HG02943 (cell line): ENCODE measurements at regions not wholly inside any gene's neighbourhood (a gene's known extent, or its start where the extent isn't known, plus 50 kb on each side); places are given as distances from the start of the nearest gene placed in this dataset.
"Not testable (repeated sequence)": the region's sequence is repeated elsewhere in the genome, so short reads cannot be mapped to it uniquely, and the experiment has no call there.

Source experiments
- ATAC-seq: cut with Tn5 transposase; IDR thresholded peaks from one replicate; pipeline ENCODE4 v1.9.1; 2021; ENCODE audit warnings: mild to moderate bottlenecking, low read depth, moderate library complexity; ENCODE audit not compliant: unreplicated experiment

GRCh38 chr6:27091661-27092315, 155.7 kb upstream of the PRSS16 start:
- ATAC-seq = no peak

- ATAC-seq = no peak
Measured at GRCh38 chr6:27092316-27092692, 155.2 kb upstream of the PRSS16 start.

- no peak for ATAC-seq
Measured at GRCh38 chr6:27095914-27096313, 151.6 kb upstream of the PRSS16 start.

- ATAC-seq = no peak
Measured at GRCh38 chr6:27096834-27097511, 150.5 kb upstream of the PRSS16 start.

- no peak for ATAC-seq
Measured at GRCh38 chr6:27098956-27099355, 148.5 kb upstream of the PRSS16 start.

- no peak for ATAC-seq
Measured at GRCh38 chr6:27100921-27101320, 146.6 kb upstream of the PRSS16 start.

- no peak for ATAC-seq
Measured at GRCh38 chr6:27101824-27102223, 145.7 kb upstream of the PRSS16 start.

- ATAC-seq = no peak
Measured at GRCh38 chr6:27106382-27106781, 141.1 kb upstream of the PRSS16 start.

- ATAC-seq = no peak
Measured at GRCh38 chr6:27111743-27112142, 135.8 kb upstream of the PRSS16 start.

GRCh38 chr6:27112974-27113373, 134.5 kb upstream of the PRSS16 start:
- no peak for ATAC-seq

GRCh38 chr6:27119329-27119728, 128.2 kb upstream of the PRSS16 start:
- ATAC-seq = no peak

- no peak for ATAC-seq
Measured at GRCh38 chr6:27119761-27120160, 127.7 kb upstream of the PRSS16 start.

GRCh38 chr6:27121640-27122039, 125.9 kb upstream of the PRSS16 start:
- no peak for ATAC-seq

- ATAC-seq = no peak
Measured at GRCh38 chr6:27124252-27124657, 123.2 kb upstream of the PRSS16 start.

GRCh38 chr6:27126046-27126814, 121.3 kb upstream of the PRSS16 start:
- no peak for ATAC-seq

- ATAC-seq = peak; percentile 51
Measured at GRCh38 chr6:27126815-27127537, 120.5 kb upstream of the PRSS16 start.

GRCh38 chr6:27127874-27128273, 119.6 kb upstream of the PRSS16 start:
- ATAC-seq = not testable (repeated sequence)

- ATAC-seq = no peak
Measured at GRCh38 chr6:27128311-27129094, 119.0 kb upstream of the PRSS16 start.

GRCh38 chr6:27129095-27129815, 118.2 kb upstream of the PRSS16 start:
- no peak for ATAC-seq

- no peak for ATAC-seq
Measured at GRCh38 chr6:27129917-27130316, 117.6 kb upstream of the PRSS16 start.
